Central memory CD8-positive, alpha-beta T cell (primary cell): ENCODE measurements at regions not wholly inside any gene's neighbourhood (a gene's known extent, or its start where the extent isn't known, plus 50 kb on each side); places are given as distances from the start of the nearest gene placed in this dataset.

ENCODE experiments used
- ATAC-seq: fragments of 150-1000 bp; cut with Tn5 transposase; replicated peaks from 2 replicates; pipeline ENCODE4 v1.10.0; 2022; ENCODE audit warnings: mild to moderate bottlenecking, moderate FRiP score, moderate number of reproducible peaks; ENCODE audit not compliant: poor library complexity, severe bottlenecking; ENCODE audit errors: extremely low read depth
- DNase-seq, 2 donors: peaks; one replicate each; pipeline ENCODE4 v3.0.0; 2021; ENCODE audit warnings: low spot score in 2 of 2
- H3K27ac Mint-ChIP-seq: one replicate; pipeline ENCODE4 v1.8.0; 2022; ENCODE audit warnings: low read depth, mild to moderate bottlenecking, moderate library complexity, mixed read lengths
- H3K27me3 Mint-ChIP-seq: one replicate; pipeline ENCODE4 v1.8.0; 2022; ENCODE audit warnings: mixed read lengths
- H3K36me3 Mint-ChIP-seq: one replicate; pipeline ENCODE4 v1.8.0; 2022; ENCODE audit warnings: mild to moderate bottlenecking, moderate library complexity, mixed read lengths; ENCODE audit not compliant: insufficient read depth
- H3K4me1 Mint-ChIP-seq: one replicate; pipeline ENCODE4 v1.8.0; 2022; ENCODE audit warnings: mixed read lengths
- H3K4me3 Mint-ChIP-seq: one replicate; pipeline ENCODE4 v1.8.0; 2022; ENCODE audit warnings: mild to moderate bottlenecking, moderate library complexity, mixed read lengths
- H3K9me3 Mint-ChIP-seq: one replicate; pipeline ENCODE4 v1.8.0; 2022; ENCODE audit warnings: mixed read lengths

DNA sequence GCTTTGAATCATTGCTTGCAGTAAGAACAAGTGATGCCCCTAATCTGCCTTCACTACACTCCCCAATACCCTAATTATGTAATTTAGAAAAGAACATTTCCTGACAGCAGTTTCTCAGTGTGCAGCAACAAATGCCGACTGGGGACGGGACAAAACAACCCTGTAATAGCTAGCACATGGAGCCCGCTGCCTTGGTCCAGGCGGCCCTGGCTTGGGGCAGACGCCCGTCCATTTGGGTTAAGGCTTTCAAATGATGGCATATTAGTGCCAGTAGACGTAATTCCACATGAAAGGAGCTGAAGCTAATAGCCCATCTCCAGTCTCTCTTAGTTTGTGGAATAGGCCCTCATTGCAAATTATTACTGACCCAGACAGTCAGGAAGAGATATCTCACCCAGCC lies 150.6 kb upstream of the PITX1 start:
- no peak overlapping the region for H3K27ac Mint-ChIP-seq
- no peak overlapping the region for H3K4me3 Mint-ChIP-seq
- H3K4me1 Mint-ChIP-seq = no peaks in the 10 kb centered on the region
- no peak for DNase-seq
- H3K36me3 Mint-ChIP-seq = no peaks in the 10 kb centered on the region
- ATAC-seq = no peak
- no peaks in the 10 kb centered on the region for H3K9me3 Mint-ChIP-seq
- H3K27me3 Mint-ChIP-seq = peaks cover 22% of the 10 kb centered on the region

DNA sequence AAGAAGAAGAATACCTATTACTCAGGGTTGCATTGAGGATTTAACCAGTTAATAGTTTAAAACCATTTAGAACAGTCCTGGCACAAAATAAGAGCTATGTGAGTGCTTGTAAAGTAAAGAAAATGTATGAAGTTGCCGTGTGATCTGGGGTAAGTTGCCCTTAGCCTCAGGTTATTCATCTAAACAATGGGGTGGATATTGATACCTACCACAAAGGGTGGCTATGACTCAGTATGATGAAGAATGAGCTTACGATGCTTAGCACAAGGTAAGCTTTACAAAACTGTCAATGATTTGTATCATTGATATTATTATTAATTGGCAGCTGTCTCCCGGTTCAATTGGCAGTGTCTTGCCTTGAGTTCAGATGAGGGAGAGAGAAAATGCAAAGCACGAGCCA lies 149.4 kb upstream of the PITX1 start:
- DNase-seq (no peak), ATAC-seq (no peak)
- H3K4me3 Mint-ChIP-seq = no peak overlapping the region
- peaks cover 23% of the 10 kb centered on the region for H3K27me3 Mint-ChIP-seq
- H3K4me1 Mint-ChIP-seq = no peaks in the 10 kb centered on the region
- H3K36me3 Mint-ChIP-seq = no peaks in the 10 kb centered on the region
- H3K9me3 Mint-ChIP-seq = no peaks in the 10 kb centered on the region
- H3K27ac Mint-ChIP-seq = no peak overlapping the region

DNA sequence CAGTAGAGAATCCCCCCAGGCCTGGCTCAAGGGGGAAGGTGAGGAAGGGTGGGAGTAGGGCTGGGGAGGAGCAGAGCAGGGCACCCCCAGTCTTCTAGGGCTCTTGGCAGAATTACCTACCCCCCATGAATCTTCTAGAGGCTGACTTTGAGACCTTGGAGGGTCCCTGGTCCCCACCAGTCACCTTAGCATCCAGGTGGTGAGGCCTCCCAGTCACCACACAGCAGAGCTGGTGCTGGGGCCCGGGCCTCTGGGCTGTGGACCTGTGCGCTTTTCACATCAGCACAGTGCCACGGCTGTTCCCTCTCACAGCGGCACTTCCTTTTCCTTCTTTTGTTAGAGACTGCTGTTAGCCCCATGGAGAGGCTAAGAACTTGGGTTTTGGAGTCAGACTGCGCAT lies 148.6 kb upstream of the PITX1 start:
- H3K4me1 Mint-ChIP-seq = no peaks in the 10 kb centered on the region
- H3K27me3 Mint-ChIP-seq = peaks cover 31% of the 10 kb centered on the region
- H3K4me3 Mint-ChIP-seq = no peak overlapping the region
- no peaks in the 10 kb centered on the region for H3K36me3 Mint-ChIP-seq
- no peak overlapping the region for H3K27ac Mint-ChIP-seq
- DNase-seq (no peak), ATAC-seq (no peak)
- H3K9me3 Mint-ChIP-seq = no peaks in the 10 kb centered on the region

DNA sequence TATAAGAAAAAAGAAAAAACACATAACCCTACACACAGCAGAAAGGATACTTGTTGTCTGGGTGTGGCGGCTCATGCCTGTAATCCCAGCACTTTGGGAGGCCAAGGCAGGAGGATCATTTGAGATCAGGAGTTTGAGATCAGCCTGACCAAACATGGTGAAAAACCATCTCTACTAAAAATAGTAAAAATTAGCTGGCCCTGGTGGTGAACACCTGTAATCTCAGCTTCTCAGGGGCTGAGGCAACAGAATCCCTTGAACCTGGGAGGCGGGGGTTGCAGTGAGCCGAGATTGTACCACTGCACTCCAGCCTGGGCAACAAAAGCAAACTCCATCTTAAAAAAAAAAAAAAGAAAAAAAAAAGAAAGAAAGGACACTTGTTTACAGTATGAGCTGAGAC lies 147.6 kb upstream of the PITX1 start:
- Mint-ChIP-seq H3K9me3 (no peaks in the 10 kb centered on the region), H3K4me3 (no peak overlapping the region), H3K36me3 (no peaks in the 10 kb centered on the region), H3K4me1 (no peaks in the 10 kb centered on the region), H3K27me3 (peaks cover 35% of the 10 kb centered on the region), H3K27ac (no peak overlapping the region)
- no peak for DNase-seq
- ATAC-seq = no peak

DNA sequence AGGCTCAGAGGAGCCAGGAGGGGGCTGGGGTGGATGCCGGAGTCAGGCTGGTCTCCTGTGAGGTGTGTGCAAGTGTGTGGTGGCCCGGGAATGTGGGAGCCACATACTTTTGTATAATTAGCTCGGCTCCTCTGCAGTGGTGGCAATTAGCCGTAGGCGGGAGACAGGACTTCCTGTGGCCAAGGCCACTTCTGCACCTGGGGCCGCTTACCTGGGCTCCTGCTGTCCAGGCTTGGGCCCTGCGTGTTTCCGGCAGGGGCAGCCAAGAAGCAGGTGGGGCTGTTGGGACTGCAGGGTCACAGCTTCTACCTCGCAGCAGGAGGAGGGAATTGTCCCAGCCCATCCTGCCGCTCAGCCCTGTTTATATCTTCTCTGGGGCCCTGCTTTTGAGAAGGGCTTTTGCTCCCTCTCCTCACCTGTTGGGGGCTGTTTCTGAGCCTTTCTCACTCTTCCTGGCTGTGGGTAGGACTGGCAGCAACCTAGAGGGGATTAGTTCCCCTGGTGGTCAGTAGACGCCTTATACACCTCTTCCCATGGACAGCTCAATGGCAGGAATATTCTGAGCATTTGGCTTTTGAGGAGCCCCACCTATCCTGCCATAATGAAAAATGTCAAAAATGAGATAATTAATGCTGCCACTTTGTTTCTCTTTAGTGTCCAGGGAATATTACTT lies 145.4 kb upstream of the PITX1 start:
- H3K4me1 Mint-ChIP-seq = no peaks in the 10 kb centered on the region
- H3K36me3 Mint-ChIP-seq = no peaks in the 10 kb centered on the region
- no peak overlapping the region for H3K27ac Mint-ChIP-seq
- H3K27me3 Mint-ChIP-seq = peaks cover 49% of the 10 kb centered on the region
- no peak overlapping the region for H3K4me3 Mint-ChIP-seq
- H3K9me3 Mint-ChIP-seq = no peaks in the 10 kb centered on the region
- ATAC-seq (no peak), DNase-seq (no peak)

DNA sequence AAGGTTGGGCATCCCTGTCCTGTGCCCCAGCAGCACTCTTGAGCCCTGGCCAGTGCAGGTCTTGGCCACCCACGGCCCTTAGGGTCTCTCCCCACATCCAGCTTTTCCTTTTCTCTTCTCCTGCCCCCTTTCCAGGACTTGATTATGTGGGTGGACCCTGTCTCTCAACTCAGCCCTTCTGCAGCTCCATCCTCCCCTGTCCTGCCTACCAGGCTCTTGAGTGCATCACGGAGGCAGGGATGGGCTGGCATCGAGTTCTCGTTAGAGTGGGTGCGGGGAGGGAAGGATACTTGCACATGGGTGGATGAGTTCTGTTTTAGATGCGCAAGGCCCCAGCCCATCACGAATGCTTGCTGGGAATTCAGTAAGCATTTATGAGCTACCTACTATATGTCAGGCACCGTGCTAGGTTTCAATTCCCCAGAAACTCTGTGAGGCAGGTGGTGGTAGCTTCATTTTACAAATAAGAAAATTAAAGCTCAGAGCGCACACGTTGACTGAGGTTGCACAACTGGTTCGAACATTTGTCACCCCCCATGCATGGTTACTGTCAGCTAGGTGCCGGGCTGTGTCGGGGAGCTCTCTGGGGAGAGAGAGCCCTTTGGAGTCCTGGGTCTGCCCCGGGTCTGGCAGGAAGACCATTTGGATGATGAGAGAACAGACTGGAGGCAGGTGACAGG lies 144.6 kb upstream of the PITX1 start:
- DNase-seq (no peak), ATAC-seq (no peak)
- Mint-ChIP-seq H3K27ac (no peak overlapping the region), H3K4me3 (no peak overlapping the region), H3K36me3 (no peaks in the 10 kb centered on the region), H3K27me3 (peaks cover 54% of the 10 kb centered on the region), H3K9me3 (no peaks in the 10 kb centered on the region), H3K4me1 (no peaks in the 10 kb centered on the region)

DNA sequence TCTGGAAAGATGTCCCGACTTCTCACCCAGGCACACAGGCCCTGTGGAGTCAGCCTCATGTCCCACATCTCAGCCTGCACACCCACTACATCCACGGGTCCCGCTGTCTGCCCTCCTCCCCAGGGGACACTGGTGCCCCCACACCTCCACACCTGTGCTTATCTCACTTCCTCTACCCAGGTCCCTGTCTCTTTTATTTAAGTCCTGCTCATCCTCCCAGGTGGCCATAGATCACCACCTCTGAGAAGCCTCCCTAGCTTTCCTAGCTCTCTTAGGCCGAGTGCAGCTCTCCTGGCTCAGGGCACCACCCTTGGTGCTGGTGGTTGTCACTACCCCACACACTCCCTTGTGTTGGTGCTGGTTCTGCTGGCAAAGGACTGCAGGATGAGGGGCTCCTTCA lies 143.6 kb upstream of the PITX1 start:
- H3K36me3 Mint-ChIP-seq = no peaks in the 10 kb centered on the region
- H3K27ac Mint-ChIP-seq = no peak overlapping the region
- peaks cover 56% of the 10 kb centered on the region for H3K27me3 Mint-ChIP-seq
- no peaks in the 10 kb centered on the region for H3K9me3 Mint-ChIP-seq
- no peaks in the 10 kb centered on the region for H3K4me1 Mint-ChIP-seq
- DNase-seq (no peak), ATAC-seq (no peak)
- H3K4me3 Mint-ChIP-seq = no peak overlapping the region

DNA sequence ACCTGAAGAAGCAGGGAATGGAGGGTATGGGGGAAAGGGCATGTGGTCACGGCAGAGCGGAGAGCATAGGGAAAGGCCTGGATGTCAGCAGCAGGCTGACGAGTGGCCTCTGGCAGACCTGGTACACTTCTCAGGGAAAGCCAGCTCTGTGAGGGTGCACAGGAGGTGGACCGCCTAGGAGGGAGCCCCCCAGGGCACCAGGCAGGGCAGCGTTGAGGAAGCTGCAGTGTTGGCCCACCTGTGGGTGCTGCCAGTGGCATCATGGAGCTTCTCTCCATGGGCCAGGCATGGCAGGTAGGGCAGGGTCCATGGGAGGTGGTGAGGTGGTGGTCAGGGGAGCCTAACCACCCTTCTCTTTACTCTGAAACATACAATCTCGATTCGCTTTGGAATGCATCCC lies 143.0 kb upstream of the PITX1 start:
- Mint-ChIP-seq H3K9me3 (no peaks in the 10 kb centered on the region), H3K4me1 (no peaks in the 10 kb centered on the region), H3K27ac (no peak overlapping the region), H3K27me3 (peaks cover 62% of the 10 kb centered on the region), H3K36me3 (no peaks in the 10 kb centered on the region), H3K4me3 (no peak overlapping the region)
- ATAC-seq (no peak), DNase-seq (no peak)

DNA sequence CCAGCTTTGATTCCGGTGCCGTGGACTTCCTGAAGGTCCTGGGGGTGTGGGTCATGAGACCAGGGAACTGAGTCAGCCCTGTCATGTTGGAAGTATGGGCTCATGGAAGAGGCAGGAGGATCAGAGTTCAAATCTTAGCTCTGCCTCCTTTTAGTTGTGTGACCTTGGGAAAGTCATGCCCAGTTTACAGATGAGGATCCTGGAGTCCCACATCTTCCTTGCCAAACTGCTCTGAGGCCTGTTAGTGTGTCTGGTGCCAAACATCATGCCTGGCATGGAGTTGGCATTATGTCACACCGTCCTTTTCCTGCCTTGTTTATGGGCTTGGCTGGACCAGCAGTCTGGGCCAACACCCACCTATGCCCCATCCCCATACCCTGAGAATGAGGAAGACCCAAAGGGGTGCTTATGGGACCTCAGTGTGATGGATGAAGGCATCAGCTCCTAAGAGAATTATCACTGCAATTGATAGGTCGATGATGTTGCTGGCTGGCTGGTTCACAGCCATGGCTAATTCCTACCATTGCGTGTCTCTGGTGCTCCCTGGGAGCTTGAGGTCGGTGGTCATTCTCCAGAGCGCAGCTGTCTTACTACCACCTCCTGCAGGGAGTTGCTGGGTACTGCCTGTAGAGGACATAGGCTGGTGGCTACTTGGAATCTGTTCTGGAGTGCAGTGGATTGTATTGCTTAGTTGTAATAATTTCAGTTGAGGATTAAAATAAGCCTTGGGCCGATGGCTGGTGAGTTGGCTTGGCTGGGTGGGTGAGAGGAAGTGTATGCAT lies 140.5 kb upstream of the PITX1 start:
- no peak for ATAC-seq
- no peak for DNase-seq
- no peaks in the 10 kb centered on the region for H3K4me1 Mint-ChIP-seq
- no peaks in the 10 kb centered on the region for H3K9me3 Mint-ChIP-seq
- H3K27ac Mint-ChIP-seq = no peak overlapping the region
- no peaks in the 10 kb centered on the region for H3K36me3 Mint-ChIP-seq
- H3K27me3 Mint-ChIP-seq = peaks cover 71% of the 10 kb centered on the region
- no peak overlapping the region for H3K4me3 Mint-ChIP-seq

DNA sequence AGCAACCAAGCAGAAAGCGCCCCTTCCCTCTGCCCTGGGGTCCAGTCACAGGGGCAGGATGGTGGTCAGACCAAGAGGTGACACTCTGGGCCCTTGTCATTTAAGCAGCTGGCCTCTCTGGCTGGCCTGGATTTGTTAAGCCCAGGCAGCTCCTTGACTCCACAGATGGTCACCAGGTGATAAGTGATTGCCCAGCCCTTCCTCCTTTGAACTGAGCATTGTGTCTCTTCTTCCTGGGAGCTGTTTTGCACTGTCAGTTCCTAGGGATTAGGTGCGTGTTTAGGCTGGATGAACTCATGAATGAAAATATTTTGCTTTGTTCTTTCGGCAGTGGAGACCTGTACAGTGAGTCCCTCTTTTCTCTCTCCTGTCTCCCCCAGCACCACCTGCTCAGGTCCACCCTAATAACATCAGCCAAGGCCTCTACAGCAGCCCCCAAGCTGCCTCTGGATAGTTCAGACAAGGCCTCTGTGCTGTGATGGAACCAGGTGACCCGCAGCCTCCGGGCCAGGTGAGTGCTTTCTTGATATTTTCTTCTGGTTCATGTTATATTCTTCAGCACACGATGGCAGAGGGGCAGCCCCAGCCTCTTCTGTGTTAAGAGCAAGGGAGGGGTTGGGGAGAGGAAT lies 139.7 kb upstream of the PITX1 start:
- no peak for ATAC-seq
- Mint-ChIP-seq H3K9me3 (no peaks in the 10 kb centered on the region), H3K4me1 (no peaks in the 10 kb centered on the region), H3K4me3 (no peak overlapping the region), H3K27ac (no peak overlapping the region), H3K27me3 (peaks cover 72% of the 10 kb centered on the region), H3K36me3 (no peaks in the 10 kb centered on the region)
- no peak for DNase-seq

DNA sequence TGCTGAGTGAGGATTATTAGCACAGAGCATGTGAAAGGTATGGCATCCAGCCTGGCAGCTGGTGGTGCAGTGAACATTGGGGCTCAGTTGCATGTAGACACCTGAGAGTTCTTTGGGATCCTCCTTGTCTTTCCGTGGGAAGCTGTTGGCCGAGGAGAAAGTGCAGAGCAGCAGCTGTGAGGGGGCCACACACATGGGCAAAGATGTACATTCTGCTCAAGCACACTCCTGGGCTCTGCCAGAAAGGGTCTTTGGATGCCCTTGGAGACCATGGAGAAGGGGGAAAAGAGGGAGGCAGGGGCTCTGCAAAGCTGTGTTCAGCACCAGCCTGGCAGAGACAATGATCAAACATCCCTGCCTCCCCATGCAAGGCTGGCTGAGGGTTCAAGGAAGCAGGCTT lies 138.7 kb upstream of the PITX1 start:
- DNase-seq = no peak
- Mint-ChIP-seq H3K9me3 (no peaks in the 10 kb centered on the region), H3K27ac (no peak overlapping the region), H3K36me3 (no peaks in the 10 kb centered on the region), H3K4me3 (no peak overlapping the region), H3K4me1 (no peaks in the 10 kb centered on the region), H3K27me3 (peaks cover 68% of the 10 kb centered on the region)
- ATAC-seq = no peak

DNA sequence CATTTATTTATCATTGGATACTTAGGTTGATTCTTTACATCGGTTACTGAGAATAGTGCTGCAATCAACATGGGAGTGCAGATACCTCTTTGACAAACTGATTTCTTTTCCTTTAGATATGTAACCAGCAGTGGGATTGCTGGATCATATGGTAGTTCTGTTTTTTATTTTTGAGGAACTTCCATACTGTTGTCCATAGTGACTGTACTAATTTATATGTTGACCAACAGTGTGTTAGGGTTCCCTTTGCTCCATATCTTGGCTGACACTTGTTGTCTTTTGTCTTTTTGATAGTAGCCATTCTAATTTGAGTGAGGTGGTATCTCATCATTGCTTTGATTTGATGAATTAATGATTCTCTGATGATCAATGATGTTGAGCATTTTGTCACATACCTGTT lies 137.3 kb upstream of the PITX1 start:
- ATAC-seq = no peak
- Mint-ChIP-seq H3K9me3 (no peaks in the 10 kb centered on the region), H3K27me3 (peaks cover 62% of the 10 kb centered on the region), H3K36me3 (no peaks in the 10 kb centered on the region), H3K4me3 (no peak overlapping the region), H3K4me1 (no peaks in the 10 kb centered on the region), H3K27ac (no peak overlapping the region)
- no peak for DNase-seq
